NCI-H146 treated with DMSO at 0.1 percent for 48 hours (cell line): ENCODE measurements at regions not wholly inside any gene's neighbourhood (a gene's known extent, or its start where the extent isn't known, plus 50 kb on each side); places are given as distances from the start of the nearest gene placed in this dataset.
"Not testable (repeated sequence)": the region's sequence is repeated elsewhere in the genome, so short reads cannot be mapped to it uniquely, and the experiment has no call there.

Source experiments
- DNase-seq: peaks from one replicate; lab custom pipeline; 2025; ENCODE audit not compliant: unreplicated experiment; lab: John Stamatoyannopoulos, UW

GRCh38 chr5:2366816-2367215 is 384.7 kb downstream of the IRX2 start:
- no peak for DNase-seq

GRCh38 chr5:2357309-2357708 is 394.2 kb downstream of the IRX2 start:
- no peak for DNase-seq

DNA sequence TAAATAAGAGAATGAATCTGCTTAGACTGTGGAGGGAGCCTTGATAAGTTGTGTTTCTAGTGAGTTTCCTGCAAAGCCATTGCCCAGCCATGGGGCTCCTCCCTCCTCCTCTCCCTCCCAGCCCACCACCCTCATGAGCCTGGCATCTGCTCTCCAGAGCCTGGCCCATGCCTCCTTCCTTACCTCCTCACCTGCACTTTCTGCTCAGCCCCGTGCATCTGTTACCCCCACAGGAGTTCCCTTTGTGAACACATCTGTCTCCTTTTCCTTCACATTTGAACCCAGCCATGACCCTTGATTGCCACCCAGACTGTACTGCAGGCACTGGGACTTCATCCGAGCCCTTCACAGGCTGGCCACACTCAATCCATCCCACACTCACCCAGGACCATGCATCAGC is 395.6 kb downstream of the IRX2 start:
- DNase-seq, result no peak

GRCh38 chr5:2353871-2354440 is 397.5 kb downstream of the IRX2 start:
- DNase-seq, result no peak

DNA sequence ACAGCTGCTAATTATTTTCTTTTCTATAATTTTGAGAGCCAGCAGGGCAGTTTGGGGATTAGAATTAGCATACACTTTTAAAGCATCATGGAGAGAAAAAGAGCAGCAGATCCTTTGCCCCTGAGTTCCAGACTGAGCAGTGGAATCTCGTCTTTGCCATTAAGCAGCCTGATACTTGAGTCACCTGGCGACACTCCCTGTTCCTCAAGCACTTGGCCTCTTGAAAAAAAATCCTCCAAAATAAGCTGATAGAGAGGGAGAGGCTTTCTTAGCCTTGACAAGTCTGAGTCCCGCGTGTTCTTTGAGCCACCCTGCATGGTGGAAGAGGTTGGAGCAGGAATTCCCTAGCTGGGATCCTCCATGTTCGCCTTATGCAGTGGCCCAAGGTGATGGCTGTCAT is 398.3 kb downstream of the IRX2 start:
- DNase-seq, result no peak

DNA sequence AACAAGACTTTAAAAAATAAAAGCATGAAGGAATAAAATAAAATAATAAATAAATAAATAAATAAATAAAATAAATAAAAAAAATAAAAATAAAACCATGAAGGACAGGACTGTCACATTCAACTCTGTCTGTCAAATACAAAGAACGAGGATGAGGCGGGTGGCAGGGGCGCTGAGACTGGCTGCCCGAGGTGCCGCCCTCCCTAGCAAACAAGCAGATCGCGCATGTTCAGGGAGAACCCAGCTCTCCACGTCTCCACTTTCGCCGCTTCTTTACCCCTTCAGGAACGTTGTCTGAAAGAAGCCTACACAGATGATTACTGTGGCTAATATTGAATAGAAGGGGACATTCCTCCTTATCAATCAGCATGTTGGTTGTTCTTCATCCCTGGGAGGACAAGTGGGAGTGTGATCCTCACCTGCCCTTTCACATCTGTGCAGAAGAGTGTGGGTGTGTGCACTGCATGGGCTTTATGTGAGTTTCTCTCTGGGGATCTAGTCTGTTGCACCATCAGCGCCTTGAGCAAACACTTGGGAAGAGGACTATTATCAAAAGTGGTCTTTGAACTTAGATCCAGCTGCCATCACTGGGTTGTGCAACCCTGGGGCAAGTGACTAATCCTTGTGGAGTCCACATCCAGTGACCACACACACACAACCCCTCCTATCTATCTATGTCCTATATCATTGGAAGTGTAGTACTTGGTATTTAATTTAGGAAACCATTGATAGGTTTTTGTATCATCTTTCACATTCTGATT is 399.2 kb downstream of the IRX2 start:
- DNase-seq, result peak; percentile 10

- DNase-seq, result not testable (repeated sequence)
These were observed 401.7 kb downstream of the IRX2 start for GRCh38 chr5:2349768-2350167.

DNA sequence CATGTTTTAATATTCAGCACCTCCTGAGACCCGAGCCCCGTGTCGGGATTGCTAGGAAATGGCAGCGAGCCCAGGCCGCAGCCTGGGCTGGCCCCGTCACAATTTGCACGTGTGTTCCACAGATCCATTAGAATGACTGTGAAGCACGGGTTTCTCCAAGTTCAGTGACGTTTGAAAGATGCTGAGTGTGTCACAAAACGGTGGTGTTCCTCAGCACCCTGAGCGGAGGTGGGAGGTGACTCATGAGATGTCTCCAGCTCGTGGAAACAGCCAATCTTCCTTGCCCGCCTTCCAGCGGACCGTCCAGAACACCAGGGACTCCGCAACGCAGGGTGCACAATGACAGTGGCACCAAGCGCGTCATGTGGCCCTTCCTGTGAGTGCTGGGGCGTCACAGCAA is 412.8 kb downstream of the IRX2 start:
- no peak for DNase-seq

DNA sequence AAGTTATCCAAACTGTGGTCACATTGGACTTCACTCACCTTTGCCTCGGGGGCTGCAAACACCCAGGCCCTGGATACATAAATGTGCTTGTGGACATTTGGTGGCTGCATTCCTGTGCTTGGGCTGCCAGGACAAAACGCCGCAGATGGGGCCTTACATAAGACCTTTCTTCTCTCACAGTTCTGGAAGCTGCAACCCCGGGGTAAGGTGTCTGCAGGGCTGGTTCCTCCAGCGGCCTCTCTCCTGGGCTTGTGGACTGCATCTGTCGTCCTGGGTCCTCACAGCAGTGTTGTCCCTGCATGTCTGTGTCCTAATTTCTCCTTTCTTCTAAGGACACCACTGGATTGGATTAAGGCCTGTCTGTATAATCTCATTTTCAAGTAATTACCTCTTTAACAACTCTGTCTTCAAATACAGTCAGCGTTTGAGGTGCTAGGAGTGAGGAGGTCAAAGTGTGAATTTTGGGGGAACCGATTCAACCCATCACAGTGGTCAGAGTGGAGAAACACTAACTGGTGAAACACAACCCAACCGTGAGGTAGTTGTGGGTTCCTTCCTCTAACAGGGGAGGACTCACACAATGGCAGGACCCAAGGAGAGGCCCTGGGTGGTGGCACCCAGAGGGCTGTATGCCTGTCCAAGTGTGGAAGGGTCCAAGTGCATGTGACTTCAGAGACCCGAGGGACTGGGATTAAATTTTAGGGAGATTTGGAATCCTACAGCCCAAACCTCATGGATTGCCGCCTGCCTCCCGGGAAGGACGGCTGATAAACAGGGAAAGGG is 415.6 kb downstream of the IRX2 start:
- DNase-seq, result no peak

- DNase-seq, result peak; percentile 79
These were observed 416.2 kb downstream of the IRX2 start for GRCh38 chr5:2335125-2335732.

DNA sequence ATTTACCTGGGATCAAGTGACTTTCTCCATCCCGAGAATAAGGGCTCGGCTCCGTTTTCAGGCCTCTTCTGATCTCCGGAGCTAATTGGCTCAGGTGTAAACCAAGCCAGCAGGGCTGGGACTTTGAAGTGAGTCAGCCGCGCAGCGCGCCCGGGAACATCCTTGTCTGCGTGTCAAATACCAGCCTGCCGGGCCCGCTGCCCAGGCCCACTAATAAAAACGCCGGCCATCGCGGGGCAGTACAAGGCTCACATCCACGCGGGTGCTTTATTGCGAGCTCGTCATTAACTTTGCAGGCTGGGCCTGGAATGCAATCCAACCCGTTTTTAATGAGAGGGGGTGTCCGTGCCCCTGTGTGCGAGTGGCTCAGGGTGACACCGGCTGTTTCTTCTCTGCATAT is 416.8 kb downstream of the IRX2 start:
- DNase-seq, result peak; percentile 36

DNA sequence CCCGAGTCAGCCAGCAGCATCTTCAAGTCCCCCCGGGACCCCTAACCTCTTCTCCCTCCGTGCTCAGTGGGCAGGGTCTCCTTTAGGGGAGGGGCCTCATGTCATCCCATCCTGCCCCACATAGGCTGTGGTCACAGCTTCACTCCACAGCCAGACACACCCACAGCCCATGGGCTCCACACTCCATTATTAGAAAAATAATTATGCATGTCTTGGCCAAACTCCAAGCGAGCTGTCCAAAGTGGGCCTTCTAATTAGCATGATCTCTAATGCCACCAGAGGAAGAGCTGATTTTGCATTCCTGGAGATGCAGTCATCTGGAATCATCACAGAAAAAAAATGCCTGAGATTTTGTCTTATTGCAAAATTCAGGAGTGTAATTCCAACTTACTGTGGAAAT is 418.2 kb downstream of the IRX2 start:
- no peak for DNase-seq

DNA sequence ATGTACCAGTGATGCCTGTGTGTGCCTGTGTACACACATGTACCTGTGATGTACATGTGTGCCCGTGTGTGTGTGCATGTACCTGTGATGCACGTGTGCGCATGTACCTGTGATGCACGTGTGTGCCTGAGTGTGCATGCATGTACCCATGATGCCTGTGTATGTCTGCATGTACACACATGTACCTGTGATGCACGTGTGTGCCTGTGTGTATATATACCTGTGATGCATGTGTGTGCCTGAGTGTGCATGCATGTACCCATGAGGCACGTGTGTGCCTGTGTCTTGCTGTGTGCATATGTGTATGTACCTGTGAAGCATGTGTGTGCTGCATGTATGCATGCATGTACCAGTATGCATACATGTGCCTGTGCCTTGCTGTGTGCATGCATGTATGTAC is 419.0 kb downstream of the IRX2 start:
- no peak for DNase-seq

GRCh38 chr5:2330325-2331130 is 420.9 kb downstream of the IRX2 start:
- no peak for DNase-seq

- no peak for DNase-seq
These were observed 421.7 kb downstream of the IRX2 start for GRCh38 chr5:2329741-2330140.

DNA sequence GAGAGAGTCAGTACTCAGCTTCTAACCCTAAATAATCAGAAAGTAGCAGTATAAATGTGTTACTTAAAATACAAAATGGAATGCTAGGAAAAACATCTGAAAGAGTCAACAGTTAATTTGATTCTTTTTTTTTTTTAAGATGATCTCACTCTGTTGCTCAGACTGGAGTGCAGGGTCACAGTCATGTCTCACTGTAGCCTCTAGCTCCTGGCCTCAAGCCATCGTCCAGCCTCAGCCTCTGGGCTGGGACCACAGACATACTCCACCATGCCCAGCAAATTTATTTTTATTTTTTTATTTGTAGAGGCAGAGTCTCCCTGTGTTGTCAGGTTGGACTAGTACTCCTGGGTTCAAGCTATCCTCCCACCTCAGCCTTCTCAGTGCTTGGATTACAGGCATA is 424.9 kb downstream of the IRX2 start:
- no peak for DNase-seq

- no peak for DNase-seq
These were observed 426.7 kb downstream of the IRX2 start for GRCh38 chr5:2324788-2325187.

DNA sequence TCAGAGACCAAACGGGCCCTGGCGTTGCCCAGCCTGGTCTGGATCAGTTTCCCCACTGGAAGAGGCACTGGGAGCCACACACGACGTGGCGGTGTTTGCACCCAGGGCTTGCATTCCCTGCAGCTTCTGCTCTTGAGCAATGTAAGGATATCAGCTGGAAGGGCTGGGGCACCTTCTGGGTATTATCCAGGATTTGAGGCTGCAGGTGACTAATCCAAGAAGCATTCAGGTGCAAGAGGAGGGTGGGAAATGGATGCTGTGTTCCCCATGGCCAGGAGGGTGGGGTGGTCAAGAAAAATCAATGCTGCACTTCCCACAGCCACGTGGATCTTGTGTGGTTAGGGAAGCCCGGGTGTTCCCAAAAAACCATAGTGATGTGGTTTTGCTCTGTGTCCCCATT is 430.9 kb downstream of the IRX2 start:
- no peak for DNase-seq

DNA sequence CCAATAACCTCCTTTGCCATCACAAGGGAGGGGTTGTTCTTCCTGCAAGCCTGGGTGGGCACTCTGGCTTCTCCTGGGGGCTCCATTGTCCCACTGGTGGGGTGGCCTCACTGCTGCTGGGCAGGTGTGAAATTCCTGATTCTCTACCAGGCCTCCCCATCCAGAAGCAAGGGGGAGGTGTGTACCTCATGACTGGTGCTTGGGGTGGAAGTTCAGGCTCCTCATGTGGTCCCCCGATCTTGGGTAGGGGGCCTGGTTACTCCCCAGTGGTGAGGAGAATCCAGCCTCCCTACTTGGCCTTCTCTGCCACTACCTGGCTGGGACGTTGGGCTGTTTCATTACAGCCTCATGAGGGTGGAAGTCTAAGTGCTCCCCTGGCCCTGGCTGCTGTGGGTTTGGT is 433.9 kb downstream of the IRX2 start:
- no peak for DNase-seq

DNA sequence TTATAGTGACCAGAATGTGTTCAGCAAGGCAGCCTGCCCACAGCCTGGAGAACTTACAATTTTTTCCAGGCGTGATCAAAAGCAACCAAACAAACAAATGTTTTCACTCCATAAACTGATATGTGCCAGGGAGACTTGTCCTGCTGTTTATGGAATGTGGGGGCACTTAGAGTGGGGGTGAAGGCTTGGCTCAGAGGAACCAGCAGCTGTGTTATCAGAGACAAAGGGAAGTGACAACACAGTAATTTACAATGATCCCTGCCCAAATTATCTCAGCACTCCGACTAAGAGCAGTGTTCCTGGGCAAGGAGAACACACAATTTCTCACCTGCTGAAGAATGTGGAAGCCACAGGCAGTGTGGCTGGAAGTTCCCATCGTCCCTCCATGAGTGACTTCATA is 429.1 kb upstream of the IRX4 start:
- DNase-seq, result no peak

- DNase-seq, result no peak
These were observed 428.2 kb upstream of the IRX4 start for GRCh38 chr5:2310946-2311345.
